ENCODE measurements at regions not wholly inside any gene's neighbourhood (a gene's known extent, or its start where the extent isn't known, plus 50 kb on each side); places are given as distances from the start of the nearest gene placed in this dataset.

- Histone ChIP-seq H4K8ac (ENCODE audit: low read depth, low read length) (no peak overlapping the region), H3K27ac (ENCODE audit: low read depth, low read length) (no peak overlapping the region)
- WGBS (ENCODE audit: extremely low coverage, insufficient coverage, insufficient read length), result no CpG with 5 or more reads among the region's 8 CpGs
Observed at GRCh38 chr1:4468386-4468785, 186.0 kb upstream of the AJAP1 start.

GRCh38 chr1:4468804-4469514 lies 185.4 kb upstream of the AJAP1 start:
- H3K9me3 ChIP-seq (ENCODE audit: insufficient read depth, low read depth, low read length), result peaks cover 9% of the 10 kb centered on the region
- H3K18ac ChIP-seq (ENCODE audit: low read length), result no peak overlapping the region
- no peak overlapping the region for H3K27ac ChIP-seq (ENCODE audit: low read depth, low read length)
- no peak overlapping the region for H3K4me2 ChIP-seq (ENCODE audit: low read length)
- H4K91ac ChIP-seq (ENCODE audit: low read depth, low read length), result no peak overlapping the region
- no peak overlapping the region for H2BK12ac ChIP-seq (ENCODE audit: low read length)
- H3K79me2 ChIP-seq (ENCODE audit: control insufficient read depth, insufficient read depth, low read length, poor library complexity), result no peaks in the 10 kb centered on the region
- H3K4me3 ChIP-seq (ENCODE audit: low read depth, low read length), result no peak overlapping the region
- H3K9ac ChIP-seq (ENCODE audit: low read length), result no peak overlapping the region
- no peak overlapping the region for H4K8ac ChIP-seq (ENCODE audit: low read depth, low read length)
- H2BK5ac ChIP-seq (ENCODE audit: low read depth, low read length, poor library complexity), result no peak overlapping the region
- no peak overlapping the region for H2AK5ac ChIP-seq (ENCODE audit: low read length)
- no peak overlapping the region for H2AFZ ChIP-seq (ENCODE audit: insufficient read depth, low read length, poor library complexity)
- no peaks in the 10 kb centered on the region for H3K4me1 ChIP-seq (ENCODE audit: control insufficient read depth in 1 of 2, insufficient read depth in 2 of 2, low read length in 2 of 2)
- DNase-seq, result no peak
- H3K14ac ChIP-seq (ENCODE audit: low read length), result no peak overlapping the region
- H3K4ac ChIP-seq (ENCODE audit: low read depth, low read length), result no peak overlapping the region
- H3K36me3 ChIP-seq (ENCODE audit: control insufficient read depth in 1 of 2, insufficient read depth in 2 of 2, low read length in 2 of 2), result no peaks in the 10 kb centered on the region
- H2BK120ac ChIP-seq (ENCODE audit: insufficient read depth, low read length, poor library complexity), result no peak overlapping the region
- H4K12ac ChIP-seq (ENCODE audit: low read depth, low read length), result no peak overlapping the region
- no peaks in the 10 kb centered on the region for H3K27me3 ChIP-seq (ENCODE audit: insufficient read depth, low read length)
- WGBS (ENCODE audit: extremely low coverage, insufficient coverage, insufficient read length), result no CpG with 5 or more reads among the region's 9 CpGs
- no peaks in the 10 kb centered on the region for H3K79me1 ChIP-seq (ENCODE audit: low read length)
- H3K23ac ChIP-seq (ENCODE audit: low read length), result no peak overlapping the region

More at GRCh38 chr1:4468386-4468785, 186.0 kb upstream of the AJAP1 start:
- Histone ChIP-seq H3K27me3 (ENCODE audit: insufficient read depth, low read length) (no peaks in the 10 kb centered on the region), H3K9me3 (ENCODE audit: insufficient read depth, low read depth, low read length) (peaks cover 9% of the 10 kb centered on the region), H2AFZ (ENCODE audit: insufficient read depth, low read length, poor library complexity) (no peak overlapping the region), H4K12ac (ENCODE audit: low read depth, low read length) (no peak overlapping the region), H3K9ac (ENCODE audit: low read length) (peak overlapping the region; percentile 34), H2AK5ac (ENCODE audit: low read length) (no peak overlapping the region), H3K36me3 (ENCODE audit: control insufficient read depth in 1 of 2, insufficient read depth in 2 of 2, low read length in 2 of 2) (no peaks in the 10 kb centered on the region), H3K4me2 (ENCODE audit: low read length) (no peak overlapping the region), H3K14ac (ENCODE audit: low read length) (no peak overlapping the region), H3K4me1 (ENCODE audit: control insufficient read depth in 1 of 2, insufficient read depth in 2 of 2, low read length in 2 of 2) (no peaks in the 10 kb centered on the region), H4K91ac (ENCODE audit: low read depth, low read length) (no peak overlapping the region), H2BK12ac (ENCODE audit: low read length) (no peak overlapping the region), H3K4ac (ENCODE audit: low read depth, low read length) (no peak overlapping the region), H3K23ac (ENCODE audit: low read length) (no peak overlapping the region), H2BK5ac (ENCODE audit: low read depth, low read length, poor library complexity) (no peak overlapping the region), H3K79me1 (ENCODE audit: low read length) (no peaks in the 10 kb centered on the region), H3K4me3 (ENCODE audit: low read depth, low read length) (no peak overlapping the region), H3K18ac (ENCODE audit: low read length) (no peak overlapping the region), H2BK120ac (ENCODE audit: insufficient read depth, low read length, poor library complexity) (no peak overlapping the region), H3K79me2 (ENCODE audit: control insufficient read depth, insufficient read depth, low read length, poor library complexity) (no peaks in the 10 kb centered on the region)
- DNase-seq, result no peak

GRCh38 chr1:4476394-4476793 lies 178.0 kb upstream of the AJAP1 start:
- no peak overlapping the region for H4K12ac ChIP-seq (ENCODE audit: low read depth, low read length)
- no peak overlapping the region for H3K27ac ChIP-seq (ENCODE audit: low read depth, low read length)
- no peak overlapping the region for H2BK120ac ChIP-seq (ENCODE audit: insufficient read depth, low read length, poor library complexity)
- no peaks in the 10 kb centered on the region for H3K36me3 ChIP-seq (ENCODE audit: control insufficient read depth in 1 of 2, insufficient read depth in 2 of 2, low read length in 2 of 2)
- H2AK5ac ChIP-seq (ENCODE audit: low read length), result no peak overlapping the region
- H2BK5ac ChIP-seq (ENCODE audit: low read depth, low read length, poor library complexity), result no peak overlapping the region
- no peaks in the 10 kb centered on the region for H3K79me1 ChIP-seq (ENCODE audit: low read length)
- H3K4me2 ChIP-seq (ENCODE audit: low read length), result no peak overlapping the region
- no peak overlapping the region for H3K18ac ChIP-seq (ENCODE audit: low read length)
- no peak overlapping the region for H3K4me3 ChIP-seq (ENCODE audit: low read depth, low read length)
- H4K8ac ChIP-seq (ENCODE audit: low read depth, low read length), result no peak overlapping the region
- H3K9ac ChIP-seq (ENCODE audit: low read length), result no peak overlapping the region
- no peak overlapping the region for H4K91ac ChIP-seq (ENCODE audit: low read depth, low read length)
- H2AFZ ChIP-seq (ENCODE audit: insufficient read depth, low read length, poor library complexity), result no peak overlapping the region
- no peak for DNase-seq
- H3K27me3 ChIP-seq (ENCODE audit: insufficient read depth, low read length), result no peaks in the 10 kb centered on the region
- H3K4me1 ChIP-seq (ENCODE audit: control insufficient read depth in 1 of 2, insufficient read depth in 2 of 2, low read length in 2 of 2), result no peaks in the 10 kb centered on the region
- peaks cover 22% of the 10 kb centered on the region for H3K9me3 ChIP-seq (ENCODE audit: insufficient read depth, low read depth, low read length)
- H3K23ac ChIP-seq (ENCODE audit: low read length), result no peak overlapping the region
- H3K14ac ChIP-seq (ENCODE audit: low read length), result no peak overlapping the region
- H3K4ac ChIP-seq (ENCODE audit: low read depth, low read length), result no peak overlapping the region
- no peak overlapping the region for H2BK12ac ChIP-seq (ENCODE audit: low read length)
- no peaks in the 10 kb centered on the region for H3K79me2 ChIP-seq (ENCODE audit: control insufficient read depth, insufficient read depth, low read length, poor library complexity)

GRCh38 chr1:4481451-4481850 lies 173.0 kb upstream of the AJAP1 start:
- no peak for DNase-seq
- no CpG with 5 or more reads among the region's 18 CpGs for WGBS (ENCODE audit: extremely low coverage, insufficient coverage, insufficient read length)
- H2BK120ac ChIP-seq (ENCODE audit: insufficient read depth, low read length, poor library complexity), result no peak overlapping the region

More at GRCh38 chr1:4481451-4481850, 173.0 kb upstream of the AJAP1 start:
- H4K12ac ChIP-seq (ENCODE audit: low read depth, low read length), result no peak overlapping the region
- no peak overlapping the region for H3K18ac ChIP-seq (ENCODE audit: low read length)
- H3K4me3 ChIP-seq (ENCODE audit: low read depth, low read length), result no peak overlapping the region
- no peak overlapping the region for H4K8ac ChIP-seq (ENCODE audit: low read depth, low read length)
- H2AFZ ChIP-seq (ENCODE audit: insufficient read depth, low read length, poor library complexity), result no peak overlapping the region
- peaks cover 18% of the 10 kb centered on the region for H3K9me3 ChIP-seq (ENCODE audit: insufficient read depth, low read depth, low read length)
- no peak overlapping the region for H2BK12ac ChIP-seq (ENCODE audit: low read length)
- no peak overlapping the region for H3K4me2 ChIP-seq (ENCODE audit: low read length)
- no peaks in the 10 kb centered on the region for H3K4me1 ChIP-seq (ENCODE audit: control insufficient read depth in 1 of 2, insufficient read depth in 2 of 2, low read length in 2 of 2)
- H2AK5ac ChIP-seq (ENCODE audit: low read length), result no peak overlapping the region
- no peaks in the 10 kb centered on the region for H3K79me2 ChIP-seq (ENCODE audit: control insufficient read depth, insufficient read depth, low read length, poor library complexity)
- H3K23ac ChIP-seq (ENCODE audit: low read length), result no peak overlapping the region
- H3K27ac ChIP-seq (ENCODE audit: low read depth, low read length), result no peak overlapping the region
- H3K4ac ChIP-seq (ENCODE audit: low read depth, low read length), result no peak overlapping the region
- no peaks in the 10 kb centered on the region for H3K27me3 ChIP-seq (ENCODE audit: insufficient read depth, low read length)
- no peak overlapping the region for H2BK5ac ChIP-seq (ENCODE audit: low read depth, low read length, poor library complexity)
- H3K14ac ChIP-seq (ENCODE audit: low read length), result no peak overlapping the region
- H3K9ac ChIP-seq (ENCODE audit: low read length), result no peak overlapping the region
- no peaks in the 10 kb centered on the region for H3K36me3 ChIP-seq (ENCODE audit: control insufficient read depth in 1 of 2, insufficient read depth in 2 of 2, low read length in 2 of 2)
- H4K91ac ChIP-seq (ENCODE audit: low read depth, low read length), result no peak overlapping the region
- no peaks in the 10 kb centered on the region for H3K79me1 ChIP-seq (ENCODE audit: low read length)

Measured in trophoblast cell (in vitro differentiated cells and primary cell).